ENCODE measurements at regions not wholly inside any gene's neighbourhood (a gene's known extent, or its start where the extent isn't known, plus 50 kb on each side); places are given as distances from the start of the nearest gene placed in this dataset.
"Not testable (repeated sequence)": the region's sequence is repeated elsewhere in the genome, so short reads cannot be mapped to it uniquely, and the experiment has no call there.

- not testable (repeated sequence) for DNase-seq
Observed at GRCh38 chr13:18773988-18774387, 407.6 kb downstream of the TUBA3C start.

DNA sequence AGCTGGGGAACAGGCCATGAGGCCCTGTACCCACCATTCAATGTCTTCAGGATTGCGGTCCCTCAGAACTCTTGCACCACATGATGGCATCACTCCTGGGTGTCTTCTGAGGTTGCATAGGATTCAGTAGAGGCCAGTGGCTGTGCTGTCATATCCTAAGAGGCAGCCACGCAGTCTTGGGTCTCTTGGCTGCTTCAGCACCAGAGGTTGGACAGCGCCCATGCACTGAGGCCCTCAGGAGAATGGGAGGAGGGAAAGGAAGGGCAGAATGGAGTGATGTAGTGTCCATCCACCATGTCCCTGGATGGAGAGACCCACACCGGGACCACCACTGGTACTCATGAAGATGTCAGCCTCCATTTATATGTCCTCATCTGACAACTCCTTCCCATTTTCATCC, 439.9 kb downstream of the TUBA3C start:
- DNase-seq = not testable (repeated sequence)

DNA sequence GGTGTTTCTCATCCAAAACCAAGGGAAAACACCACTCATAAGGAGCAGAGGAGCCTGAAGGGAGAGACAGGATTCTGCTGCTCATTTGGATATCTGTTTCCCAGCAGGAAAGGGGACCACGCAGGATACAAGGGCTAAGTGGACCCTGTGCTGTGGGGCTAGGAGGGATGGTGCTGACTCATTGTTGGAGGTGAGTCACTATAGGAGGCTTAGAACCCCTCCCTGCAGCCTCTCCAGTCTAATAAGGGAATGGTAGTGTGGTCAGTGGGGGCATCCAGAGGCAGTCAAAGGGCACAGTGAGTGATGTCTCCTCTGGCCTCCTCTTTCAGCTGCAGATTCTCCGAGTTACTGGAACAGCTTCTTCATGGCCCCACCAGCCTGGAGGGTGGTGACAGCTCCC, 442.3 kb downstream of the TUBA3C start:
- DNase-seq = no peak

- DNase-seq = not testable (repeated sequence)
Observed at GRCh38 chr13:18738086-18738485, 443.5 kb downstream of the TUBA3C start.

- DNase-seq = not testable (repeated sequence)
Observed at GRCh38 chr13:18727138-18727537, 454.5 kb downstream of the TUBA3C start.

DNA sequence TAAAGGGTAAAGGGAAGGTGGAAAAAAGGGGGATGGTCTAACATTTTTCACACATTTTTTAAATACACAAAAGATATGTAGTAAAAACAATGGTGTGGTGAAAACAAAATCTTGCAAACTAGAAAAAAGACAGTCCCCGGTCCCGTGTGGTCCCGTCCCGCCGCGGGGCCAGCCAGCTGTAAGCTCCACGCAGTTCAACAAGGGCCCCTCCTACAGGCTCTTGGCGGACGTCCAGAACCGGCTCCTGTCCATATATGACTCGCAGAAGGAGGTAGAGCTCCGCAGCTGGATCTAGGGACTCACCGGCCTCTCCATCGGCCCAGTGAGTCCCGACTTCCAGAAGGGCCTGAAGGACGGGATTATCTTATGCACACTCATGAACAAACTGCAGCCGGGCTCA, 455.1 kb downstream of the TUBA3C start:
- DNase-seq = not testable (repeated sequence)

DNA sequence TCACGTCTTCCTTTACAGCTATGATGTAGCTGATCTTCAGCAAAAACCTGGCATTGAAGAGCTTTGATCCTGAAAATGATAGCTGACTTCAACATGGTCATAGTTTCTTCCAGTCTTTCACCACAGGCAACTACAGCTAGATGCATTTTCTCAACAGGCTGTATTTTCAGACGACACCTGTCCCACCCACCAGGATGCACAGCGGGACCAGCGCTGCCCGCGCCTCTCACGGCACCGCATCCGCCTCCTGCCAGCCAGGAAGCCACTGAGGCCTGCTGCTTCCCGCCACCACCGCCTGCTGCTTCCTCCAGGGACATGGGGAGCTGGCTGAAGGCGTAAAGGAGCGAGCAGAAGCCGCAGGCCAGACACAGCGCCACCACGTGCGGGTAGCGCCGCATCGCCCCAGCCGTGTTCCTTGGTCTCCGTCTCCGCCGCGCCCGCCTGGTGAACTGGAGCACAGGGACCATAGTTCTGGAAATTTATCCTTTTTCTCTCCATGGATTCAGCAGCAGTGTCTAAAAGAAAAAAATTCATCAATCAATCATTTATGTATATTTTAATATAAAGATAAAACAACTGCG, 456.3 kb downstream of the TUBA3C start:
- DNase-seq = not testable (repeated sequence)

GRCh38 chr13:18714889-18715288, 466.7 kb downstream of the TUBA3C start:
- no peak for DNase-seq

GRCh38 chr13:18710673-18711072, 471.0 kb downstream of the TUBA3C start:
- not testable (repeated sequence) for DNase-seq

DNA sequence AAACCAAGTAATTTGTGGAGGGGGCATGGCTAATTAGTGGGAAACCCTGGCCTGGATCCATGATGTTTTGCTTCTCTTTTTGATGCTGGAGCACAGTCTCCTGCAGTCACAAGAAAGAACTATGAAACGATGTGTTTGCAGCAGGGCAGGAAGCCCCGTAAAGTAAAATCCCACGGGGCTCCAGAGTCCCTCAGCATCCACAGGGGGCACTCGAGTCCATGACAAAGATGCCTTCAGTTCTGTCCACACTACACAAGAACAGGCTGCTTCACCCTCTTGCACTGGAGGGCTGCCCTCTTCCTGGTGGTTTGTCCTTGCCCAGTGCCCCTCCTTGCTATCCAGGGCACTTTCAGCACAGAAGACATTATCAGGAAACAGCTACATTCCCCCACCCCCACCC, 475.1 kb downstream of the TUBA3C start:
- not testable (repeated sequence) for DNase-seq

- not testable (repeated sequence) for DNase-seq
Observed at GRCh38 chr13:18702464-18703247, 479.0 kb downstream of the TUBA3C start.

GRCh38 chr13:18698332-18698731, 483.3 kb downstream of the TUBA3C start:
- not testable (repeated sequence) for DNase-seq

DNA sequence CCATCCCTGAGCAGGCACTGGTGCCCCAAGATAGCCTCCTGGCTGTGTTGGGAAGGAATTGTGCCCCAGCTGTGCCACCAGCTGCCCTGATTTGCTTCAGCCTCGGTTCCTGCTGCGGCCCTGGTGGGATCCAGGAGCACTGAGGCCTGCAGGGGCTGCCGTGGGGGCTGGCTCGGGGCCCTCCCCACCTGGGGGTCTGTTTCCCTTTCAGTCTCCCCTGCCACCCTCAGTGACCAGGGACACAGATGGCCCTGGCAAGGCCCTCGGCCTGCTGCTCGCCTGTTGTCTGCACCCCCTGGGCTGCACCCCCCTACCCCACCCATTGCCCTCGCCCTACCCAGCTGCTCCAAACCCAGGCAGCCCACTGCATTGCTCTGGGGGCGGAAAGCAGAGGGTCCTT, 483.8 kb downstream of the TUBA3C start:
- DNase-seq = not testable (repeated sequence)

- DNase-seq = not testable (repeated sequence)
Observed at GRCh38 chr13:18697221-18697620, 484.4 kb downstream of the TUBA3C start.

DNA sequence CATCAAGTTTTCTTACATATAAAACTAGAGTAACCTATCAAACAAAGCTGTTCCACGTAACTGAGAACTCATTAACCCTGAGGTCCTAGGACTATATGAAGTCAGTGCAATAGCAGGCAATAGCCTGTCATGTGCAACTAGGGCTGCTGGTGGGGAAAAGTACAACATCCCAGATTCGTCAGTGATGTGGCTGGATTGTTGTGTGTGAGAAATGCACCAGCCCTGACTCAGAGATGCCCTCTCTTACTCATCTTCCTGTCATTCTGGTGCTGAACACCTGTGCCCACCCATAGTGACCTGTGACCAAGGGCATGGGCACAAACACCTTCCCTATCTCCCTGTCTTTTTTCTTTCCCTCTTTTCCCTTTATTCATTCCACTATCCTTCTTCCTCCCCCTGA, 504.2 kb downstream of the TUBA3C start:
- DNase-seq = not testable (repeated sequence)

GRCh38 chr13:18675268-18675667, 506.4 kb downstream of the TUBA3C start:
- DNase-seq = not testable (repeated sequence)

- DNase-seq = not testable (repeated sequence)
Observed at GRCh38 chr13:18673794-18674193, 507.8 kb downstream of the TUBA3C start.

DNA sequence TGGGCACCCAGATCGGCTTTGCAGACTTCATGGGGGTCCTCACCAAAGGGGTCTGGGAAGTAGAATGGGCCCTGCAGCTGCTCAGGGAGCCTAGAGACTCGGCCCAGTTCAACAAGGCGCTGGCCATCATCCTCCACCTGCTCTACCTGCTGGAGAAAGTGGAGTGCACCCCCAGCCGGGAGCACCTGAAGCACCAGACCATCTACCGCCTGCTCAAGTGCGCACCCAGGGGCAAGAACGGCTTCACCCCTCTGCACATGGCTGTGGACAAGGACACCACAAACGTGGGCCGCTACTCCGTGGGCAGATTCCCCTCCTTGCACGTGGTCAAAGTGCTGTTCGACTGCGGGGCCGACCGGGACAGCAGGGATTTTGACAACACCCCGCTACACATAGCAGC, 515.0 kb downstream of the TUBA3C start:
- DNase-seq = not testable (repeated sequence)

GRCh38 chr13:18665716-18666115, 515.9 kb downstream of the TUBA3C start:
- DNase-seq = not testable (repeated sequence)

GRCh38 chr13:18665124-18665523, 516.5 kb downstream of the TUBA3C start:
- not testable (repeated sequence) for DNase-seq

- not testable (repeated sequence) for DNase-seq
Observed at GRCh38 chr13:18663222-18663621, 518.4 kb downstream of the TUBA3C start.

GRCh38 chr13:18643644-18644172, 537.9 kb downstream of the TUBA3C start:
- peak; percentile 30 for DNase-seq

DNA sequence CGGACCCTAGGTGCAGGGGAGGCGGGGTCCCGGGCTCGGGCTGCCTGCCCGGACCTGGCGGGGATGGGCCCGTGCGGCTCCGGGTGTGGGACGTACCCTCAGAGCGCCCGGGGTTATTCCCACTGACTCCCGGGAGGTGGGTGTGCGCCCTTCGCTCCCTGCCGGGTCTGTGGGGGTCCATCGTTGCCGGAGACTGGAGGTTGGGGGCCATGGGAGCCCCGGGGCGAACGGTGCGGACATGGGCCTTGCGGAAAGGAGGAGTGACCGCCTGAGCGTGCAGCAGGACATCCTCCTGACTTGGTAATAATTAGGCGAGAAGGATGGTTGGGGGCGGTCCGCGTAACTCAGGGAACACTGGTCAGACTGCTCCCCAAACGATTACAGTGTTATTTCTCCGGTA, 552.7 kb downstream of the TUBA3C start:
- not testable (repeated sequence) for DNase-seq

DNA sequence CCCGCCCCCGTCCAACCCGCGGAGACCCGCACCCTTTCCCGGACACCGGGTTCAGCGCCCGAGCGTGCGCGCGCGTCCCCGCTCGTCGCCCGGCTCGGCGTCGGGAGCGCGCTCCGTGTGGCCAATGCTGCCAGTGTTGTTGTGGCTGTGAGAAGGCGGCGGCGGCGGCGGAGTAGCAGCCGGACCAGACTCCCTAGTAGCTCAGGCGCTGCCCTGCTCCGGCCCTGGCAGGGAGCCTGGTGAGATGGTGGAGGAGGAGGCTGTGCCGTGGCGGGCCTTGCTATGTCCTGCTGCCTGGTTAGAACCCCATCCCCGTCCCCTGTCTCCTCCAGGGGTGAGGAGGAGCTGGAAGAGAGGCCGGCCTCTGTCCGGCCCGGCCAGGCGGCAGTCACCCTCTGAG, 553.2 kb downstream of the TUBA3C start:
- no peak for DNase-seq

Measured in stimulated activated CD4-positive, alpha-beta T cell treated with anti-CD3 and anti-CD28 coated beads, Interleukin-1b, Interleukin-23, amount 100 ng/mL, for 48 hours (primary cell).